Activated CD4-positive, alpha-beta T cell treated with anti-CD3 and anti-CD28 coated beads, Interleukin-2, amount 50 U/mL, for 24 hours (primary cell): ENCODE measurements at regions not wholly inside any gene's neighbourhood (a gene's known extent, or its start where the extent isn't known, plus 50 kb on each side); places are given as distances from the start of the nearest gene placed in this dataset.
"Not testable (repeated sequence)": the region's sequence is repeated elsewhere in the genome, so short reads cannot be mapped to it uniquely, and the experiment has no call there.

Experiments
- DNase-seq, 2 donors: peaks; one replicate each; pipeline ENCODE4 v3.0.0-alpha.2; 2020; ENCODE audit warnings: low read depth in 1 of 2, low spot score in 1 of 2

GRCh38 chr9:42239445-42240260 lies 56.2 kb downstream of the SPATA31A6 start:
- DNase-seq = not testable (repeated sequence)

- DNase-seq = not testable (repeated sequence)
Measured at GRCh38 chr9:42240261-42240579, 56.8 kb downstream of the SPATA31A6 start.

- not testable (repeated sequence) for DNase-seq
Measured at GRCh38 chr9:42243211-42243610, 59.8 kb downstream of the SPATA31A6 start.

- not testable (repeated sequence) for DNase-seq
Measured at GRCh38 chr9:42243822-42244221, 60.4 kb downstream of the SPATA31A6 start.

- not testable (repeated sequence) for DNase-seq
Measured at GRCh38 chr9:42268729-42269128, 85.3 kb downstream of the SPATA31A6 start.

- DNase-seq = not testable (repeated sequence)
Measured at GRCh38 chr9:42269171-42269570, 85.7 kb downstream of the SPATA31A6 start.

- DNase-seq = not testable (repeated sequence)
Measured at GRCh38 chr9:42273191-42273590, 89.7 kb downstream of the SPATA31A6 start.

GRCh38 chr9:42275141-42275540 lies 91.7 kb downstream of the SPATA31A6 start:
- no peak for DNase-seq

- DNase-seq = not testable (repeated sequence)
Measured at GRCh38 chr9:42282531-42283178, 99.2 kb downstream of the SPATA31A6 start.

GRCh38 chr9:42283179-42283543 lies 99.7 kb downstream of the SPATA31A6 start:
- not testable (repeated sequence) for DNase-seq

- DNase-seq = not testable (repeated sequence)
Measured at GRCh38 chr9:42286145-42286845, 102.8 kb downstream of the SPATA31A6 start.

- DNase-seq = not testable (repeated sequence)
Measured at GRCh38 chr9:42288002-42288864, 104.8 kb downstream of the SPATA31A6 start.

GRCh38 chr9:42288865-42289229 lies 105.4 kb downstream of the SPATA31A6 start:
- DNase-seq = not testable (repeated sequence)

GRCh38 chr9:42300124-42300523 lies 116.7 kb downstream of the SPATA31A6 start:
- not testable (repeated sequence) for DNase-seq

GRCh38 chr9:42306625-42307024 lies 123.2 kb downstream of the SPATA31A6 start:
- DNase-seq = not testable (repeated sequence)

- DNase-seq = not testable (repeated sequence)
Measured at GRCh38 chr9:42307449-42307848, 124.0 kb downstream of the SPATA31A6 start.

GRCh38 chr9:42310972-42311371 lies 127.5 kb downstream of the SPATA31A6 start:
- DNase-seq = not testable (repeated sequence)

GRCh38 chr9:42316026-42316425 lies 132.6 kb downstream of the SPATA31A6 start:
- not testable (repeated sequence) for DNase-seq

- DNase-seq = not testable (repeated sequence)
Measured at GRCh38 chr9:42317677-42318076, 134.2 kb downstream of the SPATA31A6 start.

- not testable (repeated sequence) for DNase-seq
Measured at GRCh38 chr9:42323084-42323809, 139.8 kb downstream of the SPATA31A6 start.
